ENCODE measurements at regions not wholly inside any gene's neighbourhood (a gene's known extent, or its start where the extent isn't known, plus 50 kb on each side); places are given as distances from the start of the nearest gene placed in this dataset.
A peak's percentile ranks its signal among the peaks of the same experiment; 100 is the strongest.
"Not testable (repeated sequence)": the region's sequence is repeated elsewhere in the genome, so short reads cannot be mapped to it uniquely, and the experiment has no call there.

DNA sequence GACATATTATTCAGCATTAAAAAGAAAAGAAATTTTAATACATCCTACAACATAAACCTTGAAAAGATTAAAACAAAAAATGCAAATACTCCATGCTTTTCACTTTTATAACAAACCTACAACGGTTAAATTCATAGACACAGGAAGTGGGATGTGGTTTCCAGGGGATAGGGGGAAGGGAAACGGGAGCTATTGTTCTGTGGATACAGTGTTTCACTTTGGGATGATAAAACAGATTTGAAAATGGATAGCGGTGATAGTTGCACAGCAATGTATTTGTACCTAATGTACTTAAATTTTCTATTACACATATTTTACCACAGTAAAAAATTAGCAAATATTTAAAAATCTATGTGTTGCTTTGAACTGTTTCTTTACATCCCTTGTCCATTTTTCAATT is 368.0 kb downstream of the CDY2B start:
- DNase-seq = not testable (repeated sequence)

- DNase-seq = not testable (repeated sequence)
Observed at GRCh38 chrY:17511476-17511875, 368.5 kb downstream of the CDY2B start.

GRCh38 chrY:17505834-17506233 is 374.2 kb downstream of the CDY2B start:
- not testable (repeated sequence) for DNase-seq

DNA sequence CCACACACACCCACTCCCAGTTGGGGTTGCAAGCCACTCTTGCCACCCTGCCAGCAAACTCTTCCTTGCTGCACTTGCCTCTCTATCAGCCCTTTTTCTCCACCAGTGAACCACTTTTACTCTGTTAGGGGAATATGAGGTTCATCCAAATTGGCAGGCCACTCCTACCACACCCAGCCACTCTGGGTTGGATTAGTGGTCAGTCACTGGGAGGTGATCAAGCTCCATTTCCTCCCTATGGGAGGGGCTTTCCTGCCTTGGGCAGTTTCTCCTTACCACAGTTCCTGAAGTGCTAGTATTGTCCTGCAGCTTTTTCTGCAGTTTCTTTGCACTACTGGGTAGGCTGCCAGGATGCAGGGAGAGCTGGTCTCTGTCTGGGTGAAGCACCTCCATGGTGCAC is 395.3 kb downstream of the CDY2B start:
- not testable (repeated sequence) for DNase-seq

DNA sequence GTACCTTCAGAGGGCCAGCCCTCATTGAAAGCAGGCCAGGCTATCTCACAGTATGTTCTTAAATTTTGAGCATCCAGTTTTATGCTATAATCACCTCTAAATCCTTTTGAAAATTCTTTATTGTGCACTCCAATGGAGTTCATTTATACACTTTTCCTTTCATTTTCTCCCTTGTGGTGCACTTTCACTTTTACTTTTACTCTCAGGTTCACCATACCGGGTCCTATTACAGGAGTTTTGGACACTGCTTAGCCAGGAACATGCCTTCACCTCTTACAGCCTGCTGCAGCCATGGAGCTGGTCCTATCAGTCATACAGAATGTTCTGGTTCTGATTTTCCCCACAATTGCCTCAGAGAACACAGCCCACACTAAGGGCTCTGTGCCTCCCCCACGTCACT is 395.9 kb downstream of the CDY2B start:
- not testable (repeated sequence) for DNase-seq

DNA sequence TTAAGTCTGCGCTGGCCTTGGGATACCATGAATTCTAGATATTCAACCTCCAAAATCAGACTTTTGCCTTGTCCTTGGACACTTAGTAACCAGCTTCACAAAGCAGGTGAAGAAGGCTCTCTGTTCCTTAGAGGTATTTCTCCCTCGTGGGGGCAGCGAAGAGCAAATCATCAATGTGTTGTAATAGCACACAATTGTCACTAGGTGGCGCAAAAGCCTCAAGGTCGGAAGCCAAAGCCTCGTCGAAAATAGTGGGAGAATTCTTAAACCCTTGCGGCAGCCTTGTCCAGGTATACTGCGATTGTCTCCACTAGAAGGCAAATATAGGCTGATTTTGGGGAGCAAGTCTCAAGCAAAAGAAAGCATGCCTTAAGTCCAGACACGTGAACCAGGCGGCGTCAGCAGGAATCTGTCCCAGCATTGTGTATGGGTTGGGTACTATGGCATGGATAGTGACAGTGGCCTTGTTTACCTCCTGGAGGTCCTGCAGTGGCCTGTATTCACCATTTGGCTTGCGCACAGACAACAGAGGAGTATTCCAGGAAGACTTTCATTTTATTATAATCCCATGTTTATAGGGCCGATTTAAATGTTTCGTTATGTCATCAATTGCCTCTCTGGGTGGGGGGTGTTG is 398.5 kb downstream of the CDY2B start:
- DNase-seq = not testable (repeated sequence)

- not testable (repeated sequence) for DNase-seq
Observed at GRCh38 chrY:17472068-17472467, 408.0 kb downstream of the CDY2B start.

GRCh38 chrY:17459753-17460152 is 420.3 kb downstream of the CDY2B start:
- not testable (repeated sequence) for DNase-seq

- DNase-seq = peak; percentile 30
Observed at GRCh38 chrY:17430570-17431166, 449.4 kb downstream of the CDY2B start.

DNA sequence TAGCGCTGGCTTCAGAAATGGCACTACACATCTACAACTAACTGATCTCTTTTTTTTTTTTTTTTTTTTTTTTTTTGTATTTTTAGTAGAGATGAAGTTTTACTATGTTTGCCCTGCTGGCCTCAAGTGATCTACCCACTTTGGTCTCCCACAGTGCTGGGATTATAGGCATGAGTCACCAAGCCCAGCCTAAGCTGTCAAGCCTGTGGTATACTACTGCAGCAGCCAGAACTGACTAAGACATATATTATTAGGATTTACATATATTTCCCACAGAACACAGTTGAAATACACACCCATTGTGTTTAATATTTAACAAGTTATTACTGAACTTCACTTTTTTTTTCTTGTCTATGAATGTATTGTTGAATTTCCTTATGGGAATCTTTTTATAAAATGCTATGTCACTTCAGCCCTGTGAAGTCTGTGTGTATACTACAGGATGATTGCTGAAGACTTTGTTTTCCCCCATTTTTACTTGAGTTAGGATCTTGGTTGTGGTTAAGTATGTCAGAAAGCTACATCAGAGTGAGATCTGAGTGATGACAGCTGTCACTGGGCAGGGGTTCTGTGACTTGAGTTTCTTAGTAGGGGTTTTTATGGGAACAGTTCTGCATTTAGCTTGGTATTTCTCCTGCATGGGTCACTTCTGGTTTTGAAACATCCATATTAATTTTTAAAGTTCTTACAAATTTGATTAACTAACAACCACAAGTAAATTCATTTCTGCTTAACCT is 481.5 kb downstream of the CDY2B start:
- DNase-seq = no peak

DNA sequence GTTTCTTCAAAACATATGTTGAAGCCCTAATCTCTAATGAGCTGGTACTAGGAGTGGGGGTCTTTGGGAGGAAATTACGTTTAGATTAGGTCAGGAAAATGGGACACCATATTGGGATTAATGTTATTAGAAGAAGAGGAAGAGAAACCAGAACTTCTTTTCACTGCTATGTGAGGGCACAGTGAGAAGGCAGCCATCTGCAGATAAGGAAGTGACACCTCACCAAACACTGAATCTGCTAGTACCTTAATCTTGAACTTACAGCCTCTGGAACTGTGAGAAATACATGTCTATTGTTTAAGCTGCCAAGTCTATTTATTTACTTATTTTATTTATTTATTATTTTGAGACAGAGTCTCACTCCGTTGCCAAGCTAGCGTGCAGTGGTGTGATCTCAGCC is 482.4 kb downstream of the CDY2B start:
- DNase-seq = no peak

DNA sequence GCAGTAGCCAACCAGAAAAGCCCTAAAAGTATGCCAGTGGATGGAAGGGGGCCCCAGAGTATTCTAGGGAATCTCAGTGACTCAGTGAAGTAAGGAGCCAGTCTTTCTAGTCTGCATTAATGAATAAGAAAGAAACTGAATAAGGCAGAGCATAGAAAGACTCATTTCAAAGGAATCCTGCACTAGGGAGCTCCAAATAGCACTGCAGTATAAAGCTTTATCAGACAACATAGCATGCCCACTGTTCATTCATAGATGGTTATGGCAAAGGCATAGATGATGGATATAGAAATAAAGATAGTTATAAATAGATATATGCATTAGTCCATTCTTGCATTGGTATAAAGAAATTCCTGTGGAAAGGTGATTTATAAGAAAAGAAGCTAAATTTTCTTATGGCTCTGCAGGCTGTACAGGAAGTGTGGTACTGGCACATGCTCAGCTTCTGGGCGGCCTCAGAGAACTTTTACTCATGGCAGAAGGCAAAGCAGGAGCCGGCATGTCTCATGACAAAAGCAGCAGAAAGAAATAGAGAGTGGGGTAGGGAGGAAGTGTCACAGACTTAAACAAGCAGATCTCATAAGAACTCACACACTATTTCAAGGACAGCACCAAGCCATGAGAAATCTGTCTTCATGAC is 498.5 kb downstream of the CDY2B start:
- DNase-seq = no peak

DNA sequence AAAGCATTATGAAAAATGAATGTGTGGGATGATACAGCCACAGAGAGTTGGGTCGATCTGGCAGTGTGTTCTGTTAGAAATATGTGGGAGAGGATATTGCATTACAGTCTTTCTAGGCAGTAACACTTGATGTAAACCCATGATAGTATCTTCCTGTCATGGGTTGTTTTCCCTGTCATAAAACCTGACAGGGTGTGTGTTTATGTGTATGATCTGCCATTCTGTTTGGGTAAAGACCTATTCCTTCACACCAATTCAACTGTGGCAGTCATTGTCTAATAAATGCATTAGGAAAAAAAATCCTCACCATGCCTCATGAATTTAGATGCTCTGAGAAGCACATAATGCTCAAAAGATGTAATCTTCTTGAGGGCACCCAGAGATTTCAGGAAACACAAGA is 501.7 kb downstream of the CDY2B start:
- DNase-seq = no peak

DNA sequence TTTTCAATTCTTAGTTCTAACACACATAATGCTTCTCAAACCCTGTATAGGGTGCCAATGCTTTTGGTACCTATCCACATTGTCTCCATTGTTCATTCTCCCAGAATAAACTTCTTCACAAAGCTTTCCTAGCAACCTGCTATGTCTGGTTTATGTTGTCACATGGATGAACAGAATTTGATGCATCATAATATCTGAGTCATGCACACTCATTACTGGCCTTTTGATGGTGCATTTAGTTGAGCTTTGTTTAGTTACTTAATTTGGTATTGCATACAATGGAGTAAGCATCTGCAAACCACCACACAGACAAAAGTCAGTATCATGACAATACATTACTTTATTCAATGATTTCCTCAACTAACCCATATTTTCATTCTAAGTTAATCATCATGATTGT is 511.6 kb downstream of the CDY2B start:
- no peak for DNase-seq

GRCh38 chrY:17366400-17366799 is 513.6 kb downstream of the CDY2B start:
- DNase-seq = no peak

DNA sequence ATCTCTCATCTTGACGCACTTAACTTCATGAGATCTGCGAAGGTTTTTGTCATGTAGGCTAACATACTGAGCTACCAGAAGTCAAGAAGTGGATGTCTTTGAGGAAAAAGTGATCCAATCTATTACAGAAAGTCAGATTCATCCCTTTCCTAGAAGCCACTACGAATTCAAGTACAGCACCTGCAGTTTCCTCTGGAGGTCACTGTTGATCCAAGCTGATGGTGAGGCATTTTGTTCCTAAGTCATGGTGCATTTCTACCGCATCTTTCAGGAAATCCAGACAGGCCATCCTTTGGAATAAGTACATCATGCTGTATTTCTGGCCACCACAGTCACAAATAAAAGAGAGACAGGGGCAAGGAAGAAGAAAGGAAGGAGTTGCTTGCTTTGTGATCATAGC is 541.0 kb downstream of the CDY2B start:
- no peak for DNase-seq

DNA sequence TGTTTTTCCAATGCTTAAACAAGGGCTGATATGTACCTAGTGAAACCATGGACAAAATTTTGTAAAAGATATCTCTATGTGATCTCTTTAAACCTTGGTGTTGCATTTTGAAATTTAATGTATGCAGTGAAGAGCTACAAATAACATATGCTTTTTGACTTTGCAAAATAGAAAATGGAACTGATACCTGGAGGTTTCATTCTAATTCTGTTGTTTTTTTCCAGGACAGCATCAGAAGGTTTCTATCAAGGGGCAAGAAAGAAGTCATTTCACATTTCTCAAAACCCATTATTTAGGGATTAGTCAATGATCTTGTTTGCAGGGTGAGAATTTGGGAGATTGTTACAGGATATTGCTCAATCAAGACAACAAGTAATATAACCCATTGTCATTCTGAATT is 549.3 kb downstream of the CDY2B start:
- DNase-seq = no peak

GRCh38 chrY:17319916-17320315 is 560.1 kb downstream of the CDY2B start:
- DNase-seq = no peak

GRCh38 chrY:17318631-17319030 is 561.4 kb downstream of the CDY2B start:
- no peak for DNase-seq

GRCh38 chrY:17277056-17277455 is 603.0 kb downstream of the CDY2B start:
- no peak for DNase-seq

GRCh38 chrY:17259497-17259896 is 620.5 kb downstream of the CDY2B start:
- no peak for DNase-seq

DNA sequence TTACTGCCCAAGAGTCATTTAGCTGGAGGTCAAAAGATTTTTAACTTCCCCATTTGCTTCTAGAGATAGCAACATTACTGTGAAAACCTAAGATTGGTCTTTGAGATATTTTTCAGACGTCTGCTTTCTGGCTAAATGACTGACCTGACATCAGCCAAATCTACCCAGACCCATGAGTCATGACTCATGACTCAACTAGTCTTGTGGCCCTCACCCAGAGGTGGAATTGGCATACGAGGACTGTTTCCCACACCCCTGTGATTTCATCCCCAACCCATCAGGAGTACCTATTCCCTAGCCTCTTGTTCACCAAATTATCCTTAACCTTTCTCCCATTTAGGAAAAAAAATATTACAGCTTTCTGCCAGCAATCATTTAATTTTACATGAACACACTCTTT is 641.6 kb downstream of the CDY2B start:
- no peak for DNase-seq

GRCh38 chrY:17235769-17236168 is 644.3 kb downstream of the CDY2B start:
- DNase-seq = no peak
